ENCODE measurements at regions not wholly inside any gene's neighbourhood (a gene's known extent, or its start where the extent isn't known, plus 50 kb on each side); places are given as distances from the start of the nearest gene placed in this dataset.

DNA sequence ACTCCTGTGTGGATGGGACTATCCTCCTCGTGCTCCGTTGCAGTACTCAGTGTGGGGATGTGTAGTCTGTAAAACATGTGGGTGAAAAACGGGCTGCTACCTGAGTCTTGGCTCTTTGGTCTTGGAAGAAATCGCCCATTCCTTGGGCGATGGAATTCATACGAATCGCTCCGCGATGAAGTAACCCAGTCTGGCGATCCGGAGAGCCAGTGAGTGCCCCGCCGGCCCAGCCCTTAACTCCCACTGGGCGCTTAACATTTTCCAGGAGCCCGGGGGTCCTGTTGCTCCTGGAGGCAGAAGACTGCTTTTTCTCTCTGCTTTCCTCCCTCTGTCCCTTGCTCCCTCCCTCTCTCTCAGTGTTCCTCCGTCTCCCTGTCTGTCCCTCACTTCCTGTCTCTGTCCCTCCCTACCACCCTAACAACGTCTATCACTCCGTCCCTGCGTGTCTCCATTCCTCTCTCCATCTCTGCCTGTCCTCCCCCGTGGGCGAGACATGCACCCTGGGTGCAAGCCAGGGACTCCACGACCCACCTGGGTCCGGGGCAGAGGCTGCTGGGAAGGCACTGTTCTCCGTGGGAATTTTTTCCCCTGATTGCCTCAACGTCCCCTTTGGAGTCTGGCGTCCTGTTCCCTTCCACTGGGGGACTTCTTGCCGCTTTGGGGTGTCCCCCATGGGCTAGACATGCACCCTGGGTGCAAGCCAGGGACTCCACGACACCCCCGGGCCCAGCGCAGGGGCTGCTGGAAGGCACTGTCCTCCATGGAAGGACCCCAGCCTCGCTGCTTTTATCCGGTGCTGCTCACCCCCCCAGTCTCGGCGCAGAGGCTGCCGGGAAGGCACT, 188.6 kb downstream of the ALG10 start:
- TF ChIP-seq POLR2A (IDR thresholded peaks at IDR 0.05) (no peak), CTCF (IDR thresholded peaks at IDR 0.05) (no peak)

Data from testis (tissue), 2 donors.